Nephron progenitor cell (in vitro differentiated cells): ENCODE measurements at regions not wholly inside any gene's neighbourhood (a gene's known extent, or its start where the extent isn't known, plus 50 kb on each side); places are given as distances from the start of the nearest gene placed in this dataset.
"Not testable (repeated sequence)": the region's sequence is repeated elsewhere in the genome, so short reads cannot be mapped to it uniquely, and the experiment has no call there.

Source experiments
- DNase-seq: peaks from one replicate; pipeline ENCODE4 v3.0.0; 2021
- H3K27ac Mint-ChIP-seq: 2 replicates; pipeline ENCODE4 v1.8.0; 2021; ENCODE audit warnings: mild to moderate bottlenecking, moderate library complexity, mixed read lengths
- H3K27me3 Mint-ChIP-seq: 2 replicates; pipeline ENCODE4 v1.8.0; 2021; ENCODE audit warnings: mild to moderate bottlenecking, low read depth, mixed read lengths; ENCODE audit not compliant: poor library complexity
- H3K36me3 Mint-ChIP-seq: 2 replicates; pipeline ENCODE4 v1.8.0; 2021; ENCODE audit warnings: low read depth, mixed read lengths
- H3K4me1 Mint-ChIP-seq: 2 replicates; pipeline ENCODE4 v1.8.0; 2021; ENCODE audit warnings: mixed read lengths
- H3K4me3 Mint-ChIP-seq: 2 replicates; pipeline ENCODE4 v1.8.0; 2021; ENCODE audit warnings: mild to moderate bottlenecking, moderate library complexity, mixed read lengths
- H3K9me3 Mint-ChIP-seq: 2 replicates; pipeline ENCODE4 v1.8.0; 2021; ENCODE audit warnings: mild to moderate bottlenecking, moderate library complexity, mixed read lengths
- TF ChIP-seq, protein P1 (sequence below): fragments of 200-600 bp; sonication (generic); IDR thresholded peaks from 2 replicates; pipeline ENCODE4 v1.5.0; 2021; ENCODE audit warnings: antibody characterized with exemption

DNA sequence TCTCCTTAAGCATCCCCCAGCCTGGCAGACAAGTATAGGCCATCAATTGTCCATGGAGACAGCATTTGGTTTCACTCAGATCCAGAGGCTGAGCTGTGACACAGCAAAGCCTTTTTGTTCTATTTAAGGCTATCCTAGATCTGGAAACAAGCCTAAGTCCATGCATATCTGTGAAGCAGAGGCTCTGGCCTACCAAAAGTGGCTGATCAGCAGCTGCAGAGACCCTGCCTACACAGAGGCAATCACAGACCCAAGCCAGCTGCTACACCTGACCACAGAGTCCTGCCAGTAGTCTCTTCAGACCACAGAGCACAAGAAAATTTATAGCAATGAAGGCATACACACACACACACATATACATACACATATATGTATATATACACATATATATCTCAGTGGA is 501.7 kb upstream of the ARPP21 start:
- Mint-ChIP-seq H3K9me3 (peaks cover 14% of the 10 kb centered on the region), H3K4me3 (no peak overlapping the region), H3K36me3 (no peaks in the 10 kb centered on the region), H3K27me3 (no peaks in the 10 kb centered on the region), H3K27ac (no peak overlapping the region), H3K4me1 (no peaks in the 10 kb centered on the region)
- no peak for DNase-seq
- TF ChIP-seq, protein P1, sequence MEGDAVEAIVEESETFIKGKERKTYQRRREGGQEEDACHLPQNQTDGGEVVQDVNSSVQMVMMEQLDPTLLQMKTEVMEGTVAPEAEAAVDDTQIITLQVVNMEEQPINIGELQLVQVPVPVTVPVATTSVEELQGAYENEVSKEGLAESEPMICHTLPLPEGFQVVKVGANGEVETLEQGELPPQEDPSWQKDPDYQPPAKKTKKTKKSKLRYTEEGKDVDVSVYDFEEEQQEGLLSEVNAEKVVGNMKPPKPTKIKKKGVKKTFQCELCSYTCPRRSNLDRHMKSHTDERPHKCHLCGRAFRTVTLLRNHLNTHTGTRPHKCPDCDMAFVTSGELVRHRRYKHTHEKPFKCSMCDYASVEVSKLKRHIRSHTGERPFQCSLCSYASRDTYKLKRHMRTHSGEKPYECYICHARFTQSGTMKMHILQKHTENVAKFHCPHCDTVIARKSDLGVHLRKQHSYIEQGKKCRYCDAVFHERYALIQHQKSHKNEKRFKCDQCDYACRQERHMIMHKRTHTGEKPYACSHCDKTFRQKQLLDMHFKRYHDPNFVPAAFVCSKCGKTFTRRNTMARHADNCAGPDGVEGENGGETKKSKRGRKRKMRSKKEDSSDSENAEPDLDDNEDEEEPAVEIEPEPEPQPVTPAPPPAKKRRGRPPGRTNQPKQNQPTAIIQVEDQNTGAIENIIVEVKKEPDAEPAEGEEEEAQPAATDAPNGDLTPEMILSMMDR: no peak

DNA sequence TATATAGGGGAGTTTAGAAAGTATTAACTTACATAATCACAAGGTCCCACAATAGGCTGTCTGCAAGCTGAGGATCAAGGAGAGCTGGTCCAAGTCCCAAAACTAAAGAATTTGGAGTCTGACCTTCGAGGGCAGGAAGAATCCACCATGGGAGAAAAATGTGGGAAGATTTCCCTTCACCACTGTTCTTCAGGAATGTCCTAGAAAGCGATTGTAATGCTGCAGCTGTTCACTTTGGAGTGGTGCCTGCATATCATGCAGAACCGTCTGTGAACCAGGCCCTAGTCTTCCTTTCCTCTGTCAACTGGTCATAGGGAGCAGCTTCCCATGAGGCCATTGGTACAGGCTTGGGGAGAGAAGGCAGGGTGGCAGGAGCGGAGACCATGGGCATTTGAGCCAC is 497.9 kb upstream of the ARPP21 start:
- H3K27ac Mint-ChIP-seq: no peak overlapping the region
- no peaks in the 10 kb centered on the region for H3K4me1 Mint-ChIP-seq
- TF ChIP-seq, protein P1: no peak
- no peaks in the 10 kb centered on the region for H3K36me3 Mint-ChIP-seq
- H3K27me3 Mint-ChIP-seq: no peaks in the 10 kb centered on the region
- peaks cover 14% of the 10 kb centered on the region for H3K9me3 Mint-ChIP-seq
- H3K4me3 Mint-ChIP-seq: no peak overlapping the region
- no peak for DNase-seq

DNA sequence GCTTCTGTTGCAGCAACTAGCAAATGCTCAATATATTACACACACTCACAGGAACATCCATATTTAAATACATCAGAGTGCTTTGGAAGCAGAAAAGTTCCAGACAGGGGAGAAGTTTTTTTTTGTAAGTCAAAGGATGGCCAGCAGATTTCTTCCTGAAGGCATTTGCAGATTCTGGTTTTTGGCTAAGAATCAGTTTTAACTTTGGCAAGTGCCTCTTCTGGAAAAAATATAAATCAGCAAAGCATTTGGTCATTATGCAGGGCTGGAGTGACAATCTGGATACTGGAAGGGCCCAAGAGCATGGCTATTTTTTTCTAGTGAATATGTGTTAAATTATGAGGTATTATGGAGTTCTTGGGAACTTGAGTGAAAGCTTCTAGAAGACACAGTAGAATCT is 495.3 kb upstream of the ARPP21 start:
- no peaks in the 10 kb centered on the region for H3K27me3 Mint-ChIP-seq
- H3K9me3 Mint-ChIP-seq: peaks cover 14% of the 10 kb centered on the region
- TF ChIP-seq, protein P1: no peak
- no peak overlapping the region for H3K27ac Mint-ChIP-seq
- H3K4me1 Mint-ChIP-seq: peaks cover 8% of the 10 kb centered on the region
- no peaks in the 10 kb centered on the region for H3K36me3 Mint-ChIP-seq
- no peak for DNase-seq
- H3K4me3 Mint-ChIP-seq: no peak overlapping the region

DNA sequence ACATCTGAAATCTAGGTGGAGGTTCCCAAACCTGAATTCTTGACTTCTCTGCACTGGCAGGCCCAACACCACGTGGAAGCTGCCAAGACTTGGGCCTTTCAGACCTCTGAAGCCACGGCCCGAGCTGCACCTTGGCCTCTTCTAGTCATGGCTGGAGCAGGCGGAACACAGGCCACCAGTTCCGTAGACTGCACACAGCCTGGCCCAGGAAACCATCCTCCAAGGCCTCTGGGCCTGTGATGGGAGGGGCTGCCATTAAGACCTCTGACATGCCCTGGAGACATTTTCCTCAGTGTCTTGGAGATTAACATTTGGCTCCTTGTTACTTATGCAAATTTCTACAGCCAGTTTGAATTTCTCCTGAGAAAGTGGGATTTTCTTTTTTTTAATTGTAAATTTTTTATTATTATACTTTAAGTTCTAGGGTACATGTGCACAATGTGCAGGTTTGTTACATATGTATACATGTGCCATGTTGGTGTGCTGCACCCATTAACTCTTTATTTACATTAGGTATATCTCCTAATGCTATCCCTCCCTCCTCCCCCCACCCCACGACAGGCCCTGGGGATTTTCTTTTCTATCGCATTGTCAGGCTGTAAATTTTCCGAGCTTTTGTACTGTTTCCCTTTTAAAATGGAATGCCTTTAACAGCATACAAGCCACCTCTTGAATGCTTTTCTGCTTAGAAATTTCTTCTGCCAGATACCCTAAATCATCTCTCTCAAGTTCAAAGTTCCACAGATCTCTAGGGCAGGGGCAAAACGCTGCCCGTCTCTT is 492.9 kb upstream of the ARPP21 start:
- H3K36me3 Mint-ChIP-seq, DNase-seq, H3K4me1 Mint-ChIP-seq, H3K4me3 Mint-ChIP-seq, H3K9me3 Mint-ChIP-seq, H3K27me3 Mint-ChIP-seq: not testable (repeated sequence)
- H3K27ac Mint-ChIP-seq: peak overlapping the region; percentile 34

DNA sequence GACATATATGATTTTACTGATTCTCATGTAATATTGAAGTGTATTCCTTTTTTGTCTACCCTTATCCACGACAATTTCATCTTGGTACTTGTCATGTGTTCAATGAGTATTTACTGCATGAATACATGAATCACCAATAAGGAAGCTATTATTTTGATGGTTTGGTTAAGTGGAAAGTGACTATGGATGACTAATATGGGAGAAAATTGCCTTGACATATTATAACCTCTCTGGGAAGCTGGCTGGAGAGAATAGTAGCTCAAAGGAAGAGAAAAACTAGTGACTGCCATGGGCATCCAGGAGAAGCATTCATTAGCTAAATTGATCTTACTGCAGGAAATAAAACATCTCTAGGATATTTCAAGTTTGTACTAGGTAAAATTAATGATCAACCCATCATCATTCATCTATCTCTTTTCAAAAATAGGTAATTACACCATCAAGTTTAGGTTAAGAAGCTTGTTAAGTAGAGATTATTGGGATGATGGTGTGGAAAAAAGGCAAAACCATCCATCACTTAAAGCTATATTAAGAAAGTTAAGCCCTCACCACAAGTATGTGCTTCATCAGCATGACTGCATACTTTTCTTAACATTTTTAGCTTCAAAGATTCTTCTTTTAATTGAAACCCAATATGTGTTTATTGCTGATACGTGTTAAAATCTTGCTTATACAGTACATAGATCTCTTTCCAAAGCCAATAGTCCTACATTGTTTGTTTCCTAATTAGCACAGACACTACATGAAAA is 455.2 kb upstream of the ARPP21 start:
- H3K4me1 Mint-ChIP-seq: no peaks in the 10 kb centered on the region
- no peak overlapping the region for H3K4me3 Mint-ChIP-seq
- no peak for DNase-seq
- TF ChIP-seq, protein P1: no peak
- peaks cover 7% of the 10 kb centered on the region for H3K36me3 Mint-ChIP-seq
- no peaks in the 10 kb centered on the region for H3K27me3 Mint-ChIP-seq
- peaks cover 25% of the 10 kb centered on the region for H3K9me3 Mint-ChIP-seq
- H3K27ac Mint-ChIP-seq: no peak overlapping the region

DNA sequence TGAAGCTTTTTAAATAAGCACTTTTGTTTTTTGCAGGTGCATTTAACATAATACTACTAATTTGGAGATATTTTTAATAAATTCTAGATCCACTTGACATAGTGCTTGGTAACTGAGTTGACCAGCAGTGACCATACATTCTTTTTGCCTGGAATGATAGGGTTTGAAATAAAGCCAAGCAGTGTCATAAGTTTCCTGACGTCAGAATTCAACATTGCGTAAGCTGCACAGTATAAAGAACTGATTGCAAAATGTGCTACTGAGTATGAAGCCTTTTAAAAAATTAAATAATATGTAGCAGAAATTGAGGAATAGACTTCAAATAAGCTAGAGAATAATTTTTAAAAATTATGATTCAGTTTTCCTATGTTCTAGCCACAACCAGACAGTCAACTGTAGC is 454.6 kb upstream of the ARPP21 start:
- H3K4me3 Mint-ChIP-seq: no peak overlapping the region
- no peaks in the 10 kb centered on the region for H3K4me1 Mint-ChIP-seq
- TF ChIP-seq, protein P1: no peak
- no peak overlapping the region for H3K27ac Mint-ChIP-seq
- no peak for DNase-seq
- no peaks in the 10 kb centered on the region for H3K27me3 Mint-ChIP-seq
- peaks cover 7% of the 10 kb centered on the region for H3K36me3 Mint-ChIP-seq
- peaks cover 25% of the 10 kb centered on the region for H3K9me3 Mint-ChIP-seq
